A673 (cell line): ENCODE measurements at regions not wholly inside any gene's neighbourhood (a gene's known extent, or its start where the extent isn't known, plus 50 kb on each side); places are given as distances from the start of the nearest gene placed in this dataset.
"Not testable (repeated sequence)": the region's sequence is repeated elsewhere in the genome, so short reads cannot be mapped to it uniquely, and the experiment has no call there.

Experiments used
- BruUV-seq: library from RNA; stranded (reverse); fragments of 400-500 nt; replicated peaks from 2 replicates; lab custom pipeline; 2021; lab: Mats Ljungman, UMichigan
- CTCF ChIA-PET: fragments of 300-600 bp; sonication (Branson Sonifier 250); formaldehyde crosslinking; loops from one replicate; lab custom pipeline; 2022; ENCODE audit warnings: antibody characterized with exemption; lab: Charles Lee
- POLR2A ChIA-PET: fragments of 300-600 bp; sonication (Branson Sonifier 250); formaldehyde crosslinking; loops from one replicate; lab custom pipeline; 2022; ENCODE audit warnings: antibody characterized with exemption; ENCODE audit not compliant: low non-redundant PET; lab: Charles Lee
- DNase-seq: peaks from one replicate; pipeline ENCODE4 v3.0.0-alpha.2; 2015; ENCODE audit warnings: low spot score
- H3K27ac ChIP-seq: fragments of 200-600 bp; sonication (generic); 2 replicates; pipeline ENCODE4 v1.5.1; 2016; ENCODE audit warnings: mixed run types, low read depth, mild to moderate bottlenecking, mixed read lengths, antibody characterized with exemption, low read length; ENCODE audit not compliant: poor library complexity, severe bottlenecking
- H3K27me3 ChIP-seq: fragments of 200-600 bp; sonication (generic); replicated peaks from 2 replicates; pipeline ENCODE4 v1.6.1; 2017; ENCODE audit warnings: mixed run types, low read depth, mild to moderate bottlenecking, mixed read lengths, antibody characterized with exemption, low read length; ENCODE audit not compliant: insufficient read depth, poor library complexity
- H3K36me3 ChIP-seq: fragments of 200-600 bp; sonication (generic); 2 replicates; pipeline ENCODE4 v1.6.1; 2016; ENCODE audit warnings: mixed run types, mild to moderate bottlenecking, mixed read lengths, antibody characterized with exemption, low read length; ENCODE audit not compliant: insufficient read depth, poor library complexity, severe bottlenecking
- H3K4me1 ChIP-seq: fragments of 200-600 bp; sonication (generic); 2 replicates; pipeline ENCODE4 v1.6.1; 2017; ENCODE audit warnings: mixed run types, mild to moderate bottlenecking, mixed read lengths, antibody characterized with exemption, low read length; ENCODE audit not compliant: insufficient read depth, poor library complexity, severe bottlenecking
- H3K4me3 ChIP-seq: fragments of 200-600 bp; sonication (generic); 2 replicates; pipeline ENCODE4 v1.5.1; 2016; ENCODE audit warnings: low read depth, mixed run types, mild to moderate bottlenecking, mixed read lengths, low read length; ENCODE audit not compliant: poor library complexity, severe bottlenecking
- H3K9me3 ChIP-seq: fragments of 200-600 bp; sonication (generic); 2 replicates; pipeline ENCODE4 v1.6.1; 2016; ENCODE audit warnings: mixed run types, low read depth, mild to moderate bottlenecking, mixed read lengths, antibody characterized with exemption, low read length; ENCODE audit not compliant: poor library complexity, severe bottlenecking
- CTCF ChIP-seq: fragments of 300-800, 200-600 bp; sonication (generic); conservative IDR thresholded peaks from 2 replicates; pipeline ENCODE4 v1.5.1; 2017; ENCODE audit warnings: low read depth, mild to moderate bottlenecking, antibody characterized with exemption, low read length, moderate library complexity, mixed read lengths
- EZH2 ChIP-seq: fragments of 200-600 bp; sonication (generic); IDR thresholded peaks from 2 replicates; pipeline ENCODE4 v1.6.1; 2017; ENCODE audit warnings: borderline replicate concordance, low read depth, mild to moderate bottlenecking, mixed read lengths, antibody characterized with exemption, low read length; ENCODE audit not compliant: poor library complexity, severe bottlenecking
- intact Hi-C: fragments of 100-400 bp; cut with micrococcal nuclease; formaldehyde crosslinking; loops from one replicate; pipeline ENCODE4 v1.10.0; 2022; ENCODE audit not compliant: unreplicated experiment

- H3K4me3 ChIP-seq: no peak overlapping the region
- no peaks in the 10 kb centered on the region for H3K27me3 ChIP-seq
- H3K27ac ChIP-seq: no peak overlapping the region
- no TSS peak for BruUV-seq
- POLR2A ChIA-PET: no interaction called here
- TF ChIP-seq EZH2 (no peak), CTCF (no peak)
- no peaks in the 10 kb centered on the region for H3K9me3 ChIP-seq
- DNase-seq: no peak
- H3K36me3 ChIP-seq: no peaks in the 10 kb centered on the region
- intact Hi-C loops: no loop called here
- CTCF ChIA-PET: no interaction called here
- H3K4me1 ChIP-seq: no peaks in the 10 kb centered on the region
Measured at GRCh38 chr2:13289310-13289709, 572.6 kb downstream of the TRIB2 start.

GRCh38 chr2:13308478-13308805 is 591.7 kb downstream of the TRIB2 start:
- H3K27ac ChIP-seq, H3K9me3 ChIP-seq, BruUV-seq, H3K4me1 ChIP-seq, CTCF ChIA-PET, H3K4me3 ChIP-seq, DNase-seq, POLR2A ChIA-PET, intact Hi-C loops, H3K27me3 ChIP-seq, H3K36me3 ChIP-seq: not testable (repeated sequence)

GRCh38 chr2:13308989-13309388 is 592.3 kb downstream of the TRIB2 start:
- intact Hi-C loops: no loop called here
- ChIA-PET CTCF (no interaction called here), POLR2A (no interaction called here)
- Histone ChIP-seq H3K4me1 (no peaks in the 10 kb centered on the region), H3K9me3 (no peaks in the 10 kb centered on the region), H3K27ac (no peak overlapping the region), H3K4me3 (no peak overlapping the region), H3K27me3 (no peaks in the 10 kb centered on the region), H3K36me3 (no peaks in the 10 kb centered on the region)
- BruUV-seq: no TSS peak
- DNase-seq: no peak
- no peak for TF ChIP-seq CTCF
- no peak for TF ChIP-seq EZH2

- TF ChIP-seq CTCF (no peak), EZH2 (no peak)
- DNase-seq: no peak
- Histone ChIP-seq H3K9me3 (no peaks in the 10 kb centered on the region), H3K27ac (no peak overlapping the region), H3K27me3 (peaks cover 3% of the 10 kb centered on the region), H3K4me1 (no peaks in the 10 kb centered on the region), H3K4me3 (no peak overlapping the region), H3K36me3 (no peaks in the 10 kb centered on the region)
- POLR2A ChIA-PET: no interaction called here
- intact Hi-C loops: no loop called here
- no TSS peak for BruUV-seq
- CTCF ChIA-PET: no interaction called here
Measured at GRCh38 chr2:13332060-13332459, 615.3 kb downstream of the TRIB2 start.

- POLR2A ChIA-PET, H3K27ac ChIP-seq, H3K4me1 ChIP-seq, BruUV-seq, H3K4me3 ChIP-seq, intact Hi-C loops, CTCF ChIA-PET, DNase-seq, H3K27me3 ChIP-seq, H3K36me3 ChIP-seq, H3K9me3 ChIP-seq: not testable (repeated sequence)
Measured at GRCh38 chr2:13334071-13334470, 617.3 kb downstream of the TRIB2 start.
